HG02973 (cell line): ENCODE measurements at regions not wholly inside any gene's neighbourhood (a gene's known extent, or its start where the extent isn't known, plus 50 kb on each side); places are given as distances from the start of the nearest gene placed in this dataset.
"Not testable (repeated sequence)": the region's sequence is repeated elsewhere in the genome, so short reads cannot be mapped to it uniquely, and the experiment has no call there.

Experiments
- ATAC-seq: cut with Tn5 transposase; IDR thresholded peaks from one replicate; pipeline ENCODE4 v1.9.1; 2021; ENCODE audit warnings: moderate library complexity; ENCODE audit not compliant: unreplicated experiment

- no peak for ATAC-seq
Observed at GRCh38 chr9:129418451-129418850, 202.4 kb downstream of the C9orf50 start.

- no peak for ATAC-seq
Observed at GRCh38 chr9:129416821-129417539, 203.9 kb downstream of the C9orf50 start.

GRCh38 chr9:129415942-129416651, 204.8 kb downstream of the C9orf50 start:
- ATAC-seq = no peak

GRCh38 chr9:129414993-129415941, 205.6 kb downstream of the C9orf50 start:
- ATAC-seq = no peak

- no peak for ATAC-seq
Observed at GRCh38 chr9:129414377-129414992, 206.4 kb downstream of the C9orf50 start.

- ATAC-seq = peak; percentile 83
Observed at GRCh38 chr9:129413537-129414376, 207.1 kb downstream of the C9orf50 start.

- peak; percentile 22 for ATAC-seq
Observed at GRCh38 chr9:129412814-129413536, 207.9 kb downstream of the C9orf50 start.

GRCh38 chr9:129412176-129412813, 208.6 kb downstream of the C9orf50 start:
- ATAC-seq = not testable (repeated sequence)

- no peak for ATAC-seq
Observed at GRCh38 chr9:129411501-129412175, 209.3 kb downstream of the C9orf50 start.

GRCh38 chr9:129410226-129410625, 210.7 kb downstream of the C9orf50 start:
- no peak for ATAC-seq

- no peak for ATAC-seq
Observed at GRCh38 chr9:129408535-129409215, 212.2 kb downstream of the C9orf50 start.

- no peak for ATAC-seq
Observed at GRCh38 chr9:129407905-129408452, 212.9 kb downstream of the C9orf50 start.

- no peak for ATAC-seq
Observed at GRCh38 chr9:129406278-129407225, 214.3 kb downstream of the C9orf50 start.

GRCh38 chr9:129405827-129406213, 215.1 kb downstream of the C9orf50 start:
- ATAC-seq = no peak

GRCh38 chr9:129405089-129405826, 215.6 kb downstream of the C9orf50 start:
- ATAC-seq = no peak

GRCh38 chr9:129404621-129405020, 216.3 kb downstream of the C9orf50 start:
- no peak for ATAC-seq
